ENCODE measurements at regions not wholly inside any gene's neighbourhood (a gene's known extent, or its start where the extent isn't known, plus 50 kb on each side); places are given as distances from the start of the nearest gene placed in this dataset.

DNA sequence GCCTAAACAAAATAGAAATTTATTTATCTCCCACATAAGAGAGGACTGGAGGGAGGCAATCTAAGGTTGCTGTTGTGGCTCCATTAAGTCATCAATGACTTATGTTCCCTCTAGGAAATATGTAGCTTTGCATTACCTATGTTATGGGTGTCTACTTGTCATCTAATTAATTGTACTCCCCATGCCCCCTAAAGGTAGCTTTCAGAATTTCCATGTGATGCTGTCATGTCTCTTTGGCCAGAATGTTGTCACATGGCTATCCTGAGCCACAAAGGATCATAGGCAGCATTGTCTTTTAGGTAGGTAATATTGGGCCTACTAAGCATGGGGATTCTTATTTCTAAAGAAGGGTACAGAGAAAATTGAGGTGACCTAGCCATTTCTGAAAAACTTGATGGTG lies 935.6 kb upstream of the FANCL start:
- Histone ChIP-seq H3K4me3 (no peak overlapping the region), H3K27me3 (no peaks in the 10 kb centered on the region), H3K36me3 (no peaks in the 10 kb centered on the region), H3K9me3 (no peaks in the 10 kb centered on the region), H3K27ac (no peak overlapping the region), H3K4me1 (no peaks in the 10 kb centered on the region)
- TF ChIP-seq, protein P1, sequence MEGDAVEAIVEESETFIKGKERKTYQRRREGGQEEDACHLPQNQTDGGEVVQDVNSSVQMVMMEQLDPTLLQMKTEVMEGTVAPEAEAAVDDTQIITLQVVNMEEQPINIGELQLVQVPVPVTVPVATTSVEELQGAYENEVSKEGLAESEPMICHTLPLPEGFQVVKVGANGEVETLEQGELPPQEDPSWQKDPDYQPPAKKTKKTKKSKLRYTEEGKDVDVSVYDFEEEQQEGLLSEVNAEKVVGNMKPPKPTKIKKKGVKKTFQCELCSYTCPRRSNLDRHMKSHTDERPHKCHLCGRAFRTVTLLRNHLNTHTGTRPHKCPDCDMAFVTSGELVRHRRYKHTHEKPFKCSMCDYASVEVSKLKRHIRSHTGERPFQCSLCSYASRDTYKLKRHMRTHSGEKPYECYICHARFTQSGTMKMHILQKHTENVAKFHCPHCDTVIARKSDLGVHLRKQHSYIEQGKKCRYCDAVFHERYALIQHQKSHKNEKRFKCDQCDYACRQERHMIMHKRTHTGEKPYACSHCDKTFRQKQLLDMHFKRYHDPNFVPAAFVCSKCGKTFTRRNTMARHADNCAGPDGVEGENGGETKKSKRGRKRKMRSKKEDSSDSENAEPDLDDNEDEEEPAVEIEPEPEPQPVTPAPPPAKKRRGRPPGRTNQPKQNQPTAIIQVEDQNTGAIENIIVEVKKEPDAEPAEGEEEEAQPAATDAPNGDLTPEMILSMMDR (IDR thresholded peaks at IDR 0.05): no peak
- TF ChIP-seq POLR2AphosphoS5 (IDR thresholded peaks at IDR 0.05) (no peak), POLR2A (IDR thresholded peaks at IDR 0.05) (no peak)
- intact Hi-C loops (cut with DNase I; ENCODE audit: low total_unique reads): no loop called here
- DNase-seq (ENCODE audit: low spot score in 2 of 2): no peak

DNA sequence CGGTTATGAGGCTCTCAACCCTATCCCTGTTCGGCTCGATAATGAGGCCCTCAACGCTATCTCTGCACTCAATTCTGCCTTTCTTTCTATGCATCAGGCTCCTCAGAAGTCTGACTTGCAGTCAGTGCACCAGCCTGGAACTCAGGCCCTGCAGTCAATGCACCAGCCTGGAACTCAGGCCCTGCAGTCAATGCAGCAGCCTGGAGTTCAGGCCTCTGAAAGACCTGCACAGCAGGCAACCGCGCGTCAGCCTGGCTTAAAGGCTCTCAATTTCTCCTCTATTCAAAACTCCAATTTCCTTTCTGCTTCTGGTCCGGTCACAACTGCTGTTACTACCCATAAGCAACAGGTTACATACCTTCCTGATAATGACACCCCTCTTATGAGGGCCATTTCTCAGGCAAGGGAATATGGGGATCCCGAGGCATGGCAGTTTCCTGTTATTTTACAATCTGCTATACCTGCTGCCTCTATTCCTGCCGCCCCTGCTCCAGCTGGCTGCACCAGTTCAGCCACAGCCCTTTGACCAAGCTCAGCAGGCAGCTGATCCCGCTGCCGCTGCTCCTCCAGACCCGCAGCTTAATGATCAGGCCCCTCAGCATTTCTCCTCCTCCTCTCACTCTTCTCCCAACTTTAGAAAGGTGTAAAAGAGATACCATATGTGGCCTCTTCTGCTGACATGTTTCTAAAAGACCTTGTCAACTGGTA lies 933.6 kb upstream of the FANCL start:
- TF ChIP-seq POLR2AphosphoS5 (IDR thresholded peaks at IDR 0.05) (no peak), POLR2A (IDR thresholded peaks at IDR 0.05) (no peak)
- TF ChIP-seq, protein P1 (IDR thresholded peaks at IDR 0.05): no peak
- no peak for DNase-seq (ENCODE audit: low spot score in 2 of 2)
- Histone ChIP-seq H3K27ac (no peak overlapping the region), H3K9me3 (no peaks in the 10 kb centered on the region), H3K27me3 (no peaks in the 10 kb centered on the region), H3K4me1 (no peaks in the 10 kb centered on the region), H3K36me3 (no peaks in the 10 kb centered on the region), H3K4me3 (no peak overlapping the region)
- intact Hi-C loops (cut with DNase I; ENCODE audit: low total_unique reads): loop anchor here (5.0 kb wide), 1 partner anchor 1048 kb away; no protein-coding TSS in a partner anchor

DNA sequence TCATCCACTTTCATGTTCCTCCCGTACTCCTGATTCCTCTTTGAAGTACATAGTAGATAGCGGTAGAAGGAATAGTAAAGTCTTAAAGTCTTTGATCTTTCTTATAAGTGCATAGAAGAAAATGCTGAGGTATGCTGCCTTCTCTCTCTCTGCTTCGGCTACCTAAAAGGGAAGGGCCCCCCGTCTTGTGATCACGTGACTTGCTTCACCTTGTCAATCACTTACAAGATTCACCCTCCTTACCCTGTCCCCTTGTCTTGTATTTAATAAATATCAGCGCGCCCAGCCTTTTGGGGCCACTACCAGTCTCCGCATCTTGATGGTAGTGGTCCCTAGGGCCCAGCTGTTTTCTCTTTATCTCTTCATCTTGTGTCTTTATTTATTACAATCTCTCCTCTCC lies 932.2 kb upstream of the FANCL start:
- no peaks in the 10 kb centered on the region for H3K36me3 ChIP-seq
- DNase-seq (ENCODE audit: low spot score in 2 of 2): no peak
- H3K4me1 ChIP-seq: no peaks in the 10 kb centered on the region
- no peaks in the 10 kb centered on the region for H3K27me3 ChIP-seq
- no peak overlapping the region for H3K27ac ChIP-seq
- TF ChIP-seq, protein P1 (IDR thresholded peaks at IDR 0.05): no peak
- TF ChIP-seq POLR2A (IDR thresholded peaks at IDR 0.05) (no peak), POLR2AphosphoS5 (IDR thresholded peaks at IDR 0.05) (no peak)
- no peaks in the 10 kb centered on the region for H3K9me3 ChIP-seq
- intact Hi-C loops (cut with DNase I; ENCODE audit: low total_unique reads): loop anchor here (5.0 kb wide), 1 partner anchor 1049 kb away; no protein-coding TSS in a partner anchor
- H3K4me3 ChIP-seq: no peak overlapping the region

DNA sequence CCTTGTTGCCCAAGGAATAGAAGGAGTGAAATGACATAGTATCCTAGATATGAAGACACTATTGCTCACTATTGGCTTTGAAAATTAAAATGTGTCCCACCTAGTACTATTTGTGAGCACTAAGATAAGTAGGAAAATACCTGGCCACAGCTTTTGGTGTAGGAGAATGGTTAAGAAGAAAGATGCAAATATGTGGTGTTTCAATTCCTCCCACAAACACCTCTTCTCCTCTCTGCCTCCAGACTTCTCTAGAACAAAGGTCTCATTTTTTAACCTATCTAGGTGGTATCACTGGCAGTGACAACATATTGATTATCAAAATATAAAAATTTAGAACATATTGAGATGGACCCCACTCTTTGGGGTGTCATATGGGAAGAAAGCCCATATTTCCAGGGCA lies 929.9 kb upstream of the FANCL start:
- no peaks in the 10 kb centered on the region for H3K4me1 ChIP-seq
- intact Hi-C loops (cut with DNase I; ENCODE audit: low total_unique reads): loop anchor here (5.0 kb wide), 1 partner anchor 1051 kb away; no protein-coding TSS in a partner anchor
- no peaks in the 10 kb centered on the region for H3K27me3 ChIP-seq
- TF ChIP-seq, protein P1 (IDR thresholded peaks at IDR 0.05): no peak
- no peak for TF ChIP-seq POLR2A (IDR thresholded peaks at IDR 0.05)
- no peak for TF ChIP-seq POLR2AphosphoS5 (IDR thresholded peaks at IDR 0.05)
- H3K9me3 ChIP-seq: no peaks in the 10 kb centered on the region
- H3K4me3 ChIP-seq: no peak overlapping the region
- H3K27ac ChIP-seq: no peak overlapping the region
- DNase-seq (ENCODE audit: low spot score in 2 of 2): no peak
- no peaks in the 10 kb centered on the region for H3K36me3 ChIP-seq

DNA sequence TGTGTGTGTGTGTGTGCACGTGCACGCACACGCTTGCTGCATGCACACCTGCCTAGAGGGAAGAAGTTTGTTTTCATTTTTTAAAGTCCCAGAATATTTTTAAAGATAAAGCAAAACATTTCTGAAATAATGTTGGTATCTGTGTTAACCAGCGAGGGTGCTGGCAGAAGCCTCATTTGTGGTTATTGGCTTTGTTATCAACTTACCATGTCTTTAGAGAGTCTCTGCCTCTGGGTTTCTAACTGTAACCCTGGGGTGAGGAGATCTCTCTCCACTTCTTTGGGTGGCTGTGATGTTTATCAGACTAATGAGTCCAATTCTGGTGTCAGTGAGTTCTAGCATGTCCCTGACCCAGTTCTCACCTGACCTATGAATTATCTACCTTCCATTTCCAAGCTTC lies 927.6 kb upstream of the FANCL start:
- no peak for DNase-seq (ENCODE audit: low spot score in 2 of 2)
- Histone ChIP-seq H3K4me1 (no peaks in the 10 kb centered on the region), H3K4me3 (no peak overlapping the region), H3K9me3 (no peaks in the 10 kb centered on the region), H3K27me3 (no peaks in the 10 kb centered on the region), H3K36me3 (no peaks in the 10 kb centered on the region), H3K27ac (no peak overlapping the region)
- intact Hi-C loops (cut with DNase I; ENCODE audit: low total_unique reads): no loop called here
- TF ChIP-seq POLR2A (IDR thresholded peaks at IDR 0.05) (no peak), POLR2AphosphoS5 (IDR thresholded peaks at IDR 0.05) (no peak)
- TF ChIP-seq, protein P1 (IDR thresholded peaks at IDR 0.05): no peak
